OCI-LY1 (cell line): ENCODE measurements at regions not wholly inside any gene's neighbourhood (a gene's known extent, or its start where the extent isn't known, plus 50 kb on each side); places are given as distances from the start of the nearest gene placed in this dataset.

ENCODE experiments used
- H2AFZ ChIP-seq: fragments of 200-600 bp; sonication (generic), shearing (Covaris generic); 2 replicates; pipeline ENCODE4 v1.6.0; 2014; ENCODE audit warnings: antibody characterized with exemption, mild to moderate bottlenecking, low read length
- H3F3A ChIP-seq: fragments of 200-600 bp; sonication (generic), shearing (Covaris generic); 2 replicates; pipeline ENCODE4 v1.6.0; 2014; ENCODE audit warnings: mild to moderate bottlenecking, antibody characterized with exemption, low read length, moderate library complexity; ENCODE audit not compliant: insufficient read depth
- H3K27ac ChIP-seq: fragments of 200-600 bp; sonication (generic); 2 replicates; pipeline ENCODE4 v1.5.1; 2014; ENCODE audit warnings: low read length, mixed run types, mild to moderate bottlenecking, low read depth; ENCODE audit not compliant: poor library complexity, severe bottlenecking
- H3K27me3 ChIP-seq: fragments of 200-600 bp; sonication (generic); 2 replicates; pipeline ENCODE4 v1.6.0; 2014; ENCODE audit warnings: antibody characterized with exemption, mild to moderate bottlenecking, low read length, moderate library complexity; ENCODE audit not compliant: insufficient read depth
- H3K36me3 ChIP-seq: fragments of 200-600 bp; sonication (generic); 2 replicates; pipeline ENCODE4 v1.6.1; 2014; ENCODE audit warnings: mild to moderate bottlenecking, antibody characterized with exemption, low read length, moderate library complexity, mixed read lengths; ENCODE audit not compliant: insufficient read depth
- H3K4me1 ChIP-seq: fragments of 200-600 bp; sonication (generic); 2 replicates; pipeline ENCODE4 v1.5.1; 2014; ENCODE audit warnings: mild to moderate bottlenecking, low read length, moderate library complexity; ENCODE audit not compliant: insufficient read depth, severe bottlenecking
- H3K4me2 ChIP-seq: fragments of 200-600 bp; sonication (generic), shearing (Covaris generic); 2 replicates; pipeline ENCODE4 v1.6.1; 2014; ENCODE audit warnings: low read length
- H3K4me3 ChIP-seq: fragments of 200-600 bp; sonication (generic); 2 replicates; pipeline ENCODE4 v1.5.1; 2014; ENCODE audit warnings: low read length, low read depth, mild to moderate bottlenecking, mixed read lengths; ENCODE audit not compliant: poor library complexity, severe bottlenecking
- H3K79me2 ChIP-seq: fragments of 200-600 bp; shearing (Covaris generic); 2 replicates; pipeline ENCODE4 v1.6.1; 2016; ENCODE audit warnings: mixed run types, low read length, mixed read lengths; ENCODE audit not compliant: insufficient read depth
- H3K9ac ChIP-seq: fragments of 200-600 bp; sonication (generic), shearing (Covaris generic); 2 replicates; pipeline ENCODE4 v1.6.1; 2014; ENCODE audit warnings: mild to moderate bottlenecking, low read length, mixed read lengths
- H3K9me2 ChIP-seq: fragments of 200-600 bp; sonication (generic), shearing (Covaris generic); 2 replicates; pipeline ENCODE4 v1.6.1; 2014; ENCODE audit warnings: low read depth, mild to moderate bottlenecking, low read length, mixed read lengths
- H3K9me3 ChIP-seq: fragments of 200-600 bp; shearing (Covaris generic); 2 replicates; pipeline ENCODE4 v1.6.1; 2014; ENCODE audit warnings: low read length, mixed read lengths
- H4K20me1 ChIP-seq: fragments of 200-600 bp; sonication (generic), shearing (Covaris generic); 2 replicates; pipeline ENCODE4 v1.6.0; 2016; ENCODE audit warnings: mild to moderate bottlenecking, low read length; ENCODE audit not compliant: insufficient read depth
- CTCF ChIP-seq: fragments of 200-600 bp; sonication (generic), shearing (Covaris generic); IDR thresholded peaks from 2 replicates; pipeline ENCODE4 v1.5.1; 2017; ENCODE audit warnings: mild to moderate bottlenecking, antibody characterized with exemption, low read length, moderate library complexity, mixed read lengths
- EZH2 ChIP-seq: fragments of 200-600 bp; sonication (generic), shearing (Covaris generic); IDR thresholded peaks from 2 replicates; pipeline ENCODE4 v1.8.0; 2017; ENCODE audit warnings: borderline replicate concordance, mixed run types, mild to moderate bottlenecking, antibody characterized with exemption, low read length, moderate library complexity, mixed read lengths

- Histone ChIP-seq H3K36me3 (no peaks in the 10 kb centered on the region; the same call in 1 of the 2 replicates), H3K9me2 (no peaks in the 10 kb centered on the region), H3K4me1 (no peaks in the 10 kb centered on the region), H3K9ac (no peak overlapping the region), H3K27me3 (no peaks in the 10 kb centered on the region; the same call in 1 of the 2 replicates), H3K9me3 (no peaks in the 10 kb centered on the region), H3K79me2 (no peaks in the 10 kb centered on the region), H3K4me3 (no peak overlapping the region), H3K4me2 (no peak overlapping the region), H3F3A (no peaks in the 10 kb centered on the region), H2AFZ (no peak overlapping the region), H4K20me1 (no peaks in the 10 kb centered on the region), H3K27ac (no peak overlapping the region)
- TF ChIP-seq CTCF (no peak), EZH2 (no peak)
These were observed 1080.2 kb upstream of the AUTS2 start for GRCh38 chr7:68518060-68518459.

- no peak overlapping the region for H3K4me2 ChIP-seq
- H3K27ac ChIP-seq = no peak overlapping the region
- no peaks in the 10 kb centered on the region; the same call in 1 of the 2 replicates for H3K36me3 ChIP-seq
- H3K9me3 ChIP-seq = no peaks in the 10 kb centered on the region
- H3K27me3 ChIP-seq = no peaks in the 10 kb centered on the region; the same call in 1 of the 2 replicates
- no peak overlapping the region for H3K9ac ChIP-seq
- H2AFZ ChIP-seq = no peak overlapping the region
- H3K4me1 ChIP-seq = peaks cover 4% of the 10 kb centered on the region
- H3K9me2 ChIP-seq = no peaks in the 10 kb centered on the region
- H3F3A ChIP-seq = no peaks in the 10 kb centered on the region
- TF ChIP-seq EZH2 (no peak), CTCF (no peak)
- H4K20me1 ChIP-seq = no peaks in the 10 kb centered on the region
- no peaks in the 10 kb centered on the region for H3K79me2 ChIP-seq
- H3K4me3 ChIP-seq = no peak overlapping the region
These were observed 1074.1 kb upstream of the AUTS2 start for GRCh38 chr7:68524126-68524525.

GRCh38 chr7:68529221-68529620 lies 1069.1 kb upstream of the AUTS2 start:
- Histone ChIP-seq H3K27ac (no peak overlapping the region), H3K4me2 (no peak overlapping the region), H3K9me2 (no peaks in the 10 kb centered on the region), H3K9me3 (peaks cover 4% of the 10 kb centered on the region; the same call in 1 of the 2 replicates), H3K4me1 (peaks cover 19% of the 10 kb centered on the region), H3K36me3 (no peaks in the 10 kb centered on the region; the same call in 1 of the 2 replicates), H4K20me1 (no peaks in the 10 kb centered on the region), H2AFZ (peak overlapping the region; percentile 6; the same call in 1 of the 2 replicates), H3F3A (no peaks in the 10 kb centered on the region), H3K79me2 (no peaks in the 10 kb centered on the region), H3K27me3 (peaks cover 3% of the 10 kb centered on the region; the same call in 1 of the 2 replicates), H3K9ac (no peak overlapping the region), H3K4me3 (peak overlapping the region; percentile 6)
- no peak for TF ChIP-seq EZH2
- no peak for TF ChIP-seq CTCF
